HuH-7.5 (cell line): ENCODE measurements at regions not wholly inside any gene's neighbourhood (a gene's known extent, or its start where the extent isn't known, plus 50 kb on each side); places are given as distances from the start of the nearest gene placed in this dataset.

ENCODE experiments used
- DNase-seq: peaks from one replicate; pipeline ENCODE4 v3.0.0; 2011; ENCODE audit warnings: low spot score

DNA sequence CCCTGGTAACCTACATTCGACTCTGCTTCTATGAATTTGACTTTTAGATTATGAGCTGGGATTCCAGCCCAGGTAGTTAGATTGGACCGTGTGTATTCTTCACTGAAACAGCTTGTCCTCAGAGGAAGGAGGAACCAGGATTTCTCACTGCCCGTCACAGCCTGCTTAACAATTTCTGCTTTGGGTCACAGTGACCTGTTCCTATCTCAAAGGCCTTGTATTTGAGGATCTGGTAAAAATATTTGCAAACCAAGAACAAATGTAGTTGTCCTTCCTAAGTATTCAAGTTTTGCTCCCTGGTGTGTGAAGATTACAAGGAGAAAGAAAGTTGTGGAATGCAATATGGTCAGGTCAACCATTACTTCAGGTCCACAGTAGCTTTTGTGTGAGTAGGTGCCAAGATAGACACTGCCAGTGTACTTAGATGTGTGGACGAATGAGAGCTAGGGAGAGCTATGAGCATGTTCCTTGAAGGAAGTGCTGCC, 55.1 kb downstream of the KIF4B start:
- no peak for DNase-seq

DNA sequence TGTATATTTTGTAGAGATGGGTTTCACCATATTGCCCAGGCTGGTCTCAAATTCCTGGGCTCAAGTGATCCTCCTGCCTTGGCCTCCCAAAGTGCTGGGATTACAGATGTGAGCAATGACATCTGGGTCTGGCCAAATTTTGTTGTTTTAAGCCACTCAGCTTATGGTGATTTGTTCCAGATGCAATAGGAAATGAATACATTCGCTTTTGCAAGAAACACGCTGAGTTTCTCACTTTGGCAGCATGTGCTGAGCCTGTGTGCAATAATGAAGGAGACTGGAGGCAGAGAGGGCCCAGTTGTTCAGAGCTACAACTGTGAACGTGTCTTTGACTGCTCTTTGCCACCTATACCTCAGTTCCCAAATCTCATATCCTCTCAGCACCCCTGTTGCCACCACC, 56.4 kb downstream of the KIF4B start:
- DNase-seq: no peak

DNA sequence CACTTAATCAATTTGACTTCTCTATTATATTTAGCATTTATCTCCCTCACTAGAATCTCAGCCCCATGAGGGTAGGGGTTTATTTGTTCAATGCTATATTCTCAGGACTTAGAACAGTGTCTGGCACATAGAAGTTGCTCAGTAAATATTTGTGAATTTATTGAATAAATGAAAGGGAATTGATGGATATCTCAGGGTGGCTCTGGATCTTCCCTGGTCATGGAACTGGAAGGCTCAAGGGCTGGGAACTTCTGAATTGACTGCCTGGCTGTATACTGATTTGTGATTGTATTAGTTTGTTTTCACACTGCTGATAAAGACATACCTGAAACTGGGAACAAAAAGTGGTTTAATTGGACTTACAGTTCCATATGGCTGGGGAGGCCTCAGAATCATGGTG, 57.2 kb downstream of the KIF4B start:
- DNase-seq: no peak

DNA sequence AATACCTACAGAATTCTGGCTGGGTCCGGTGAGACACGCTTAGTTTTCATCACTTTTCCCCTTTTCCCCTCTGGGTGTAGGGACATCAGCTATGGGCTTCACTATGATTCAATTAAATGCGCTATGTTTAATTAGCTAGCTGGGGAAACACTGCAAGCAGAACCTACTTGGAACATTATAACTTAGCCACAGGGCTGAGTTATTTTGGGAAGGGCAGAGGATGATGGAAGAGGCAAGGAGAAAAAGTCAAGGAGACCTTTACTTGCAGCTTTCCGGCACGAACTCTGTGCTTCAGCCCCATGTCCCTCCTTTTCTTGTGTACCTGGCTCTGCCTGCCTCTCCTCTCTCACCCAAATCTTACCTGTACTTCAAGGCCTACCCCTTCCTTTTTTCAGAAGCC, 62.8 kb downstream of the KIF4B start:
- DNase-seq: no peak

DNA sequence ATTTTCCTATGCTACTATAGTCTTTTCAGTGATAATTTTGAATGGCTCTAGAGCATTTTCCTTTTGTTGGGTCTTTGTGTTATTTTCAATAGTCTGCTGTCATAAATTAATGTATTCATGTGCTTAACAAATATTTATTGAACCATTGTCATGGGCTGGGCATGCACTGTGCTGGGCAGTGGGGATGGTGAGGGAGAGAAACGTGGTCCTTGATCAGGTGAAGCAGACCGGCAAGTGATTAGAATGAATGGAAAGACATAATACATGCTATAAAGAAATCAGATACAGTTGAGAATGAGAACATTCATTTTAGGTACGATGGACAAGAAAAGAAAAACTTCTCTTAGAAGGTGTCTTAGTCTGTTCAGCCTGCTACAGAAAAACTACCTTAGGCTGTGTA, 66.1 kb downstream of the KIF4B start:
- DNase-seq: no peak

DNA sequence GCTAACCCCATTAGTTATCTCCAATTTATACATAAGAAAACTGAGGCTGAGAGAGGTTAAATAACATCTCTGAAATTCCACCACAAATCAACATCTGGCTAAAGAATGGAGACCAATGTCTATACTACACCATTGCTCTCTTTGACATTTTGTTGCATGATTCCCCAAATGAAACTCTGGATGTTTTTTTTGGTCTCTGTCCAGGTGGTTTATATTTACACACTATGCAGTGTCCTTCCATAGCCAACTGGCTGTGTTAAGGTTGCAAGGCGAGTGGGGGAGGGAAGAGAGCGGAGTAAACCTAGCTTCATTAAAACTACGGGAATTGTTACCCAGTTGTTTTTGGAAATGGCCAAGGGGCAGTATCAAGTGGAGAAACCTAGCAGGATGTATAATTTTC, 67.2 kb downstream of the KIF4B start:
- no peak for DNase-seq

DNA sequence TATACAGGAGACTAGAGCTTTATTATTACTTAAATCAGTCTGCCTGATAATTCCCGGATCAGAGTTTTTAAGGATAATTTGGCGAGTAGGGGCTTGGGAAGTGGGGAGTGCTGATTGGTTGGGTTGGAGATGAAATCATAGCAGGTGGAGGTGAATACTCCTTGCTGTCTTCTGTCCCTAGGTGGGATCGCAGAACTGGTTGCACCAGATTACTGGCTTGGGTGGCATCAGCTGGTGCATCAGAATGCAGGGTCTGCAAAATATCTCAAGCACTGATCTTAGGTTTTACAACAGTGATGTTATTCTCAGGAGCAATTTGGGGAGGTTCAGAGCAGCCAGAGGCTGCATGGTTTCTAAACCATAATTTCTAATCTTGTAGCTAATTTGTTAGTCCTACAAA, 68.1 kb downstream of the KIF4B start:
- no peak for DNase-seq

DNA sequence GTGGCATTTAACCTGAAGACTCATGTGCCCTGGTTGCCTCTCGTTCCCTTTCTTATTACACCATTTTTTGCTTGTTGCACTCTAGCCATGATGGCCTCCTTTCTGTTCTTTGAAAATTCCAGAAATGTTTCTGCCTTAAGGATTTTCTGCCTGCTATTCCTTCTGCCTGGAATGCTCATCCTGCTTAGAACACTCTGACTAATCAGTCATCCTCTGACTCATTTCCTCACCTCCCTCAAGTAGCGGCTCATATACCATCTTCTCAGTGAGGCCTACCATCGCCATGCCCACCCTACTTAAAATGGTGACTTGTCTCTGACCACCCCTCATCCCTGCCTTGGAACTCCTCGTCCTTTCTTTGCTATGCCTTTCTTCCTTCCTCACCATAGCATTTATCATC, 68.8 kb downstream of the KIF4B start:
- DNase-seq: no peak

DNA sequence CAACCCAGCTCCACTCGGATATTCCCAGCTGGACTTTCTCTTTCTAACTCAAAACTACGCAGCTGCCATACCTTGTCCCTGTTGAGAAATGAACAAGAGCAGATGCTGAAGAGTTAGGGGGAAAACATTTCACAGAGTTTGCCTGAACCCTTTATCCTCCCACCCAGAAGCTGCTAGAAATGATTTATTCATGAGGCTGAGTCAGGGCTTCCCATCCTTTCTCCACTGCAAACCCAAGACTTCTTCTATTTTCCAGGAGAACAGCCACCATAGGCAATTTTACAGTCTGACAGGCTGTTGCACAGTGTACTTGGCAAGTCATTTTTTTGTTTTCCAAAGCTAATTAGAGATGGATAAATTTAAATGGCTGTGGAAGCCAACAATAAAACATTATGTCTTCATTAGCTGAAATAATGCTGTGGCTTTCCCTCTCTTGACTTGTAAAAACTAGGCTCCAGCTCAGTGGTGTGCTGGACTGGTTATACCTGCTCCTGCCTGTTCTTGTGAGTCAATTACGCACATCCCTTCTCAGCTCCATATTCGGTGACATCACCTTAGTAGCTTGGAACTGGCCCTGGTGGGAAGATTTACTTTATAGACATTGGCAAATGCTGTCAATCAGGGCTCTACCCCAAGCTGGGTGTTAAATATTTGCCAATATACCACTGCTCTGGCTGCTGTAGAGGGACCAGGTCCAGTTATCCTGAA, 71.9 kb downstream of the KIF4B start:
- DNase-seq: no peak

DNA sequence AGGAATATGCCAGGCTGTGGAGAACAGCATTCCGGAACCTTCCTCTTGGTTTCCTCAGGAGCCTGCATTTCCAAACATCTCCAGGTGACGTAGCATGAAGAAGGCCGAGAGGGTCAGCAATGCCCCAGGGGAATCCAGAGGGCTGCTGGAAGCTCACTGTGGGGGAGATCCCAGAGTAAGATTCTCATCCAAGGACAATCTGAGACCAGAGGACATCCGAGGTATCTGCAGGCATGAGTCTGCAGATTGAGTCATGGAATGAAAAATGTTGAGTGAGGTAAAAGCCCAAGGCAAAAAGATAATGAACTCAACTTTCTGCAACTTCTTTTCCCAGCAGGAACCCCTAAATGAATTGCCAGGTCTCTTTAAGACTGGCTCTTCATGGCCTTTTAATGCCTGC, 73.5 kb downstream of the KIF4B start:
- no peak for DNase-seq

DNA sequence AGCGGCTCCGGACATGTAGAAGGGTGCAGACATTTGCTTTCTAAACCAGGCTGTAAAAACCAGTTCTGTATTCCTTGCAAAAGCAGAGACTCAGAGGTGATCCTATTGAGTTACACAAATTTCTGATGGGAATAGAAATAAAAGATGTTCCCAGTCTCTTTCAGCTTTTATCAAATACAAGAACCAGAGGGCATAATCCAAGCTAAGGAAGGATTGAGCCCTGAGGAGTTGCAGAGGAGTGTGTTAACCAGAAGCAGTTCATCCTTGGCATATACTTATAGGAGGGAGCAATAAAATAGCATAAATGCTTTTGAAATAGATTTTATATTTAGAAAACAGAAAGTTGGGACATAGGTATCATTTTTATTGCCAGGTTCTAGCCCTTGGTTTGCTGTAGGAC, 75.3 kb downstream of the KIF4B start:
- DNase-seq: no peak

DNA sequence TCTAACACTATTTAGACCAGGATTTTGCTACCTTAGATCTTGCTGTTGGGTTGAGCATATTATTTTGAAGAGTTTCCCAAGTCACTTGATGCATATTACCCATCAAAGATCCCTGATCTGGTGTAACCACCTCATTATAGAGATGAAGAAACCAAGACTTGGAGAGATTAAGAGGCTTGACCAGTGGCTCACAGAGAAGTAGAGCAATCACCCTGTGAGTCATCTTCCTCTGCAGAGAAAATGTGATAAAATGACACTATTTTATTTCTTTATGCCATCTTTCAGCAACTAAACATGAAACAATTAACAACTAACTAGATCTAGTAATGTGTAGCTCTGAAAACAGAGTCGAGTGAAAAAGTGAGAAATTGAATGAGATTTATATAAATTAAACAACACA, 76.1 kb downstream of the KIF4B start:
- no peak for DNase-seq

DNA sequence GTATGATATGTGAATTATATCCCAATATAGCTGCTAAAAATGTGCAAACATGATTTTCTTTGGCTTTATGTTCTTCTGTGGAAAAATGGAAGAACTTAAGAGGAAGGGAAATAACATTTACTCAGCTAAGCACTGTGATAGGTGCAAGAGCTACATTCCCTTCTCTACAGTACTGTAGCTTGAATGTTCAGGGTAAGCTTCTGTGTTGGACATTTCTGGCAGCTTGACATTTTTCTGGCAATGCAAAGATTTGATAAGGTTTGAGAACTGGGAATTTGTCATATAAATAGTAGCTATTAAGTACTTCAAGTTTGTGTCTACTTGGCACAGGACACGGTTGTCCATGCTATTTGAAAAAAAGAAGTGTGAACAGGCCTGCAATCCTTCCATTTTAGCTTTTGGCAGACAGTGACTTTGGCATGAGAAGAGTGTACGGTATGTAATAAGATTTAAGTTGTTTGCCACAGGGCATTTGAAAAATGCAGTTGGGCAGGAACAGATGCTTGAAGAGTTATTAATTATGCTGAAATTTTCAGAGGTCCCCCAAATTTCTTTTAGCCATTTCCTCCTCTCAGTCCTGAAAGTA, 77.6 kb downstream of the KIF4B start:
- DNase-seq: no peak

DNA sequence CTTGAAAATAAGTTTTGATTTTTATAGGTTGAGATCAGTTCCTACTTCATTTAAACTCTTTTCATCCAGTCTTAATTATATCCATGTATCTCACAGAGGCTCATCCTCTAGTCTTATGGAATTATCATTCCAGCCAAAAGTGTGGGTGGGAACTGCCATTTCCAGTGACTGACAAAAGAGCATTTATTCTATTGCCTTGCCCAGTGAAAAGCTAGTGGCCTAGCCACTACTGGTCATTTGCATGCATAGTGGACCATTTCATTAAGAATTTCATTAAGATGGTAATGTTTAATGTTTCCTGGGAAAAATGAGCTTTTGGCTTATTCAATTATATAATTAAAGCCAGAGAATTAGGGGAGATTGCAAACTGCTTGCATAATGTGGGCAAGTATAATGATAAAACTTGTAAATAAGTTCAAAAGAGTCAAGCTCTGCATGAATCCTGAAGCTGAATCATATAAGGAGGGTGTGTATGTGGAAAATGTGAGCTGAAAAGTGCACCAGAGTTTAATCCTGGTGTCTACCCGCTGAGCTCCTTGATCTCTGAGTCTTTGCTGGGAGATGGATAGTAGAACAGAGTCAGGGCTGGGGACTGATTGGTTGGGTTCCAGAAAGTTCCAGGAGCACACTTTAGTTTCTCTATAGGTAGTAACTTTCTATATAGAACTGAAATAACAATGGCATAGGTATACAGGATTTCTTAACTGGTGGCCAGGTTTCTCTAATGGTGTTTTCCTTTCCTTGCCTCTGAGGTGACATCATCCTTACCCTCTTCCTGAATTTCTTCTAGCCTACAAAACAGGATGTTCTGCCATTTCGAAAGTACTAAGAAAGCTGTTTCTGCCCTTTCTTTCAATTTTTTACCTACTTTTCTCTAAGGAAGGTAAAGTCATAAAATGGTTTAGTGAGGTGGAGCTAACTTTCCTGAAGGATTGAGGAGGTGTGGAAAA, 78.5 kb downstream of the KIF4B start:
- DNase-seq: no peak

DNA sequence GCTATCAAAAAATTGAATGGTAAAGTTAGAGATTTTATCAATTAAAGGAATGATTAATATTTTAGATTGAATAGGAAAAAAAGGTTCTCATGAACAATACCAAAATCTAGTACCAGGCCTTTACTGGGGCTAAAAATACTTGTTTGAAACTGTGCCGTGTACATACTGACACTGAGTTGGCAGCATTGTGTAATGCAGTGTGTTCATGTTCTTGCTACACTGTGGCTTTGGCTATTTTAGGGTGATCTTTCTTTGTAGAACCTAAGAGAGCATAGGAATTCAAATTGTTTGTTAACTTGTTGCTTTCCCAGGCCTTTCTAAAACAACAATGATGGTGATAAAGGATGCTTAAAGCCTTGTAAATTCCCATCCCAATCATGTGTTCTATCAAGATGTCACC, 80.9 kb downstream of the KIF4B start:
- DNase-seq: no peak

DNA sequence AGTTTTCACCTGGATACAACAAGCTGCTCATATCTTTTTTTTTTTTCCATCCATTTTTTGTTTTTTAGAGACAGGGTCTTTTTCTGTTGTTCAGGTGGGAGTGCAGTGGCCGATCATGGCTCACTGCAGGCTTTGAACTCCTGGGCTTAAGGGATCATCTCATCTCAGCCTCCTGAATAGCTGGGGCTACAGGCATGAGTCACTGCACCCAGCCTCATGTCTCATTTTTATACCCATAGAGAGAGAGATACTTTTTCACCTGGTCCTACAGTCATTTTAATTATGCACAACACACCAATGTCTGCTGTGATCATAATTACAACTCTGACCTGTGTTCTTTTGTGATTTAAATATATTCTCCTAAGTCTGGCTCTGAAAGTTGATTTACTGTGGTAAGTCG, 84.4 kb downstream of the KIF4B start:
- DNase-seq: no peak

DNA sequence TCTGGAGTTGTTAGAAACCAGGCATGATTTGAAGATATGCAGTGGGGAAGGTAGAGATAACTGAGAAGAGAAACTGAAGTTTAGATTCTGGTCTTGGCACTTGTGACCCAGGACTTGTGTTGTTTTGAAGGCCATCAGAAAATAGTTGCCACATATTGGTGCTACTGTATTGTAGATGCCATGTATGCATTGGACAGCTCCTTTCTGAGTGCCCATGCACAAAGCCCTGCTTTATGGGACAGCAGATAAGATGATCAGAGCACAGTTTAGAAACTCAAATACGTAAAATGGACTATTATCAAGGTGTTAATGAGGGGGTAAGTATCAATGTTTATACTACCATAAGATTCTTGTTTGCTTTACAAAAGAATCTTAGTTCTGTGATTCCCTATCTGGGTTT, 84.9 kb downstream of the KIF4B start:
- DNase-seq: no peak

DNA sequence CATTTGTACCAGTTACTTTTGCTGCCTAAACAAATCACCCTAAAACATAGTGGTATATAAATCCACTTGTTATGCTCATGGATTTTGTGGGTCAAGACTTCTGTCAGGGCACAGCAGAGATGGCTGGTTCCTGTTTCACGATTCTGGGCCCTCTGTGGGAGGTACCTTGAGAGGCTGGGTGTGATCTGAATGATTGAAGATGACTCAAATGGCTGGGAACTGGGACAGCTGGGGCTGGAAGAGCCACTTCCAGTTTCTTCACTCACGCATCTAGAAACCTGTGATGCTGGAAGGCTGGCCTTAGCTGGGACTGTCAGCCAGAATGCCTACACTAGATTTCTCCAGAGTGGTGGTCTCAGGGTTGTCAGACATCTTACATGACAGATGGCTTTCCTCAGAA, 88.1 kb downstream of the KIF4B start:
- no peak for DNase-seq

DNA sequence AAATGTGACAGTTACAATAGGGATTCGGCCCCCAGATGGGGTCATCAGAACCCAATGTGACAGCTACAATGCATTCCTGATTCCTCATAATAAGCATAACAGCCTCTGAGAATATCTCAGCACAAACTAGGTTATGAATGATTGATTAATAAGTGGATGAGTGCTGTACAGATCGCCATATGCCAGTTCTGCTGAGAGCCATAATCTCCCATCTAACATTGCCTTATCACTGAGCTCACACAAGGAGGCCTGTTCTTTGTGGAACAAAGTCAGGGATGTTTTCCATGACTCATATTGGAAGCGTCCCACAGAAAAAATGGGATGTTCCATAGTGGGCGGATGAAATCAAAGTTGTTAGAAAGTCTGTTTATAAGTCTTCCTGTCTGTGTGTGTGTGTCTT, 89.6 kb downstream of the KIF4B start:
- no peak for DNase-seq

DNA sequence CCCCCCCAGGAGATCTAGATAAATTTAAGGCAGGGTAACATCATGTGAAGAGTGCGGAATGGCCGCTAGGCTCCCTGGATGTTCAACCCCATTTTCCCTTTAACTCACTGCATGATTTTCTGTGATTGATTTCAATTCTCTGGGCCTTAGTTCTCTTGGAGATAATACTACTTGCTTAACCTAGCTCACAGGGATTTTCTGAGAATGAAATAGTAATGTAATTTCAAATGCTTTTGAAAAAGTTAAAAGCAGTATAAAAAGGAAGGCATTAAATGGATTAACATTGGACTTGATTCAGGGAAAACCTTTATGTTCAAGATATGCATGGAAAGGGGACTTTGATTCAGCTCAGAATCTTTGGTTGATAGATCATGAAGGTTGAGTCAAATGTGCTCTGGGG, 90.9 kb downstream of the KIF4B start:
- DNase-seq: no peak

DNA sequence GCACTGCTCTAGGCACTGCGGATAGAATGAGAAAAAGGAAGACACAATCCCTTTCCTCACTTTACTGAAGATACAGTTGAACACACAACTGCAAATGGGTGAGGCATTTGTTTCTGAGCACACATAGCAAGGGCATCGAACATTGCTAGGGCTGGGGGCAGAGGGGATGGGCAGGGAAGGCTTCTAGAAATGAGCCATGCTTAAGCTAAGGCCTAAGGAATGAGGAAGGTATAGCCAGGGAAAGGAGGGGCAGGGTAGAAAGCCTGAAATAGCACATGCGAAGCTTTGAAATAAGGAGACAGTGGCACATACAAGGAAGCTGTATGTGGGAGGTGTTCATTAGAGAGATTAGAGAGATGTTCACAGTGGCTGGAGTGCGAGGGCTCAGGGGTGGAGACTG, 92.7 kb downstream of the KIF4B start:
- DNase-seq: no peak

DNA sequence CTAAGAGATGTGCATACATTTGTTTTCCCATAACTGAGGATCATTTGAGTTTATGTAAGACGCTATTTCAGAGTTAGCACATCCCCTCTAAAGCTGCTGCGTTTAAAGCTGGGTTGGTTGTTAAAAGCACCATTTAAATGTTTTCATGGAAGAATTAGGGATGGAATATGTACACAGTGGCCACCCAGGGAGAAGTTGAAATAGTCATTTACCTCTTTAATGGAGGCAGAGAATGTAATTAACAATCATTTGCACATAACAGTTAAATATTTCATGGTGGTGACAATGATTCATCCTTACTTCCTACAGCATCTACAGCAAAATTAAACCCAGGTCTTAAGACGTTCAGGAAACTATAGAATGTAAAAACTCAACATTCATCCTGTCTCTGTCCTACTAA, 100.3 kb downstream of the KIF4B start:
- DNase-seq: no peak

DNA sequence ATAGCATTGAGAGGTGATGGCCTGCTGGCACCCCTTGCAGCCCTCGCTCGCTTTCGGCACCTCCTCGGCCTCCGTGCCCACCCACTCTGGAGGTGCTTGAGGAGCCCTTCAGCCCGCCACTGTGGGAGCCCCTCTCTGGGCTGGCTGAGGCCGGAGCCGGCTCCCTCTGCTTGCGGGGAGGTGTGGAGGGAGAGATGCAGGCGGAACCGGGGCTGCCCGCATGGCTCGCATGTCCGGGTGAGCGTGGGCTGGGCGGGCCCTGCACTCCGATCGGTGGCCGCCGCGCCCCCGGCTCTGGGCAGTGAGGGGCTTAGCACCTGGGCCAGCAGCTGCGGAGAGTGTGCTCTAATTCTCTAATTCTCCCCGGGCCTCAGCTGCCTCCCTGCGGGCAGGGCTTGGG, 101.1 kb downstream of the KIF4B start:
- DNase-seq: no peak
